ENCODE measurements at regions not wholly inside any gene's neighbourhood (a gene's known extent, or its start where the extent isn't known, plus 50 kb on each side); places are given as distances from the start of the nearest gene placed in this dataset.
"Not testable (repeated sequence)": the region's sequence is repeated elsewhere in the genome, so short reads cannot be mapped to it uniquely, and the experiment has no call there.

DNA sequence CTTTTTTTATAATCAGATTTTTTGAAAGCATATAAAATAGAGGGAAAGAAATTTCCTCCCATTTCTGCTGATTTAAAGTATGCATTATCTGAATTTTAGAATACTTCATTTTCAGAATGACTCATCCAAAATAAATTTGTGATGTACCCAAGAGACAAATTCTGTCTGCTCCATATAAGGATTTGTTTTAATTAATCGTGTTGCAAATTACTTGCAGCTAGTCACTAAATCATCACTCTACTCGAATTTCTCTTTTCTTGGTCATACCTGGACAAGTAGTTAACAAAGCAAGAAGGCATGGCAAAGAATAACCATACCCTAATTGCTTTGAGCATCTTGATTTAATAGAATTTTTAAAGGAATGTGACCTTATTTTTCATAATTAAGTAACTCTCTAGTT is 284.1 kb upstream of the GRAMD2B start:
- no peak for DNase-seq
- TF ChIP-seq, protein P1, sequence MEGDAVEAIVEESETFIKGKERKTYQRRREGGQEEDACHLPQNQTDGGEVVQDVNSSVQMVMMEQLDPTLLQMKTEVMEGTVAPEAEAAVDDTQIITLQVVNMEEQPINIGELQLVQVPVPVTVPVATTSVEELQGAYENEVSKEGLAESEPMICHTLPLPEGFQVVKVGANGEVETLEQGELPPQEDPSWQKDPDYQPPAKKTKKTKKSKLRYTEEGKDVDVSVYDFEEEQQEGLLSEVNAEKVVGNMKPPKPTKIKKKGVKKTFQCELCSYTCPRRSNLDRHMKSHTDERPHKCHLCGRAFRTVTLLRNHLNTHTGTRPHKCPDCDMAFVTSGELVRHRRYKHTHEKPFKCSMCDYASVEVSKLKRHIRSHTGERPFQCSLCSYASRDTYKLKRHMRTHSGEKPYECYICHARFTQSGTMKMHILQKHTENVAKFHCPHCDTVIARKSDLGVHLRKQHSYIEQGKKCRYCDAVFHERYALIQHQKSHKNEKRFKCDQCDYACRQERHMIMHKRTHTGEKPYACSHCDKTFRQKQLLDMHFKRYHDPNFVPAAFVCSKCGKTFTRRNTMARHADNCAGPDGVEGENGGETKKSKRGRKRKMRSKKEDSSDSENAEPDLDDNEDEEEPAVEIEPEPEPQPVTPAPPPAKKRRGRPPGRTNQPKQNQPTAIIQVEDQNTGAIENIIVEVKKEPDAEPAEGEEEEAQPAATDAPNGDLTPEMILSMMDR (IDR thresholded peaks at IDR 0.05): no peak
- Mint-ChIP-seq H3K27me3 (ENCODE audit: insufficient read depth) (no peaks in the 10 kb centered on the region; the same call in 1 of the 2 replicates), H3K36me3 (ENCODE audit: low read depth) (no peaks in the 10 kb centered on the region), H3K4me3 (no peak overlapping the region), H3K4me1 (ENCODE audit: low read depth) (peaks cover 10% of the 10 kb centered on the region; the same call in 1 of the 2 replicates), H3K9me3 (peaks cover 13% of the 10 kb centered on the region), H3K27ac (no peak overlapping the region)

- H3K27ac Mint-ChIP-seq: no peak overlapping the region; the same call in 1 of the 2 replicates
- H3K36me3 Mint-ChIP-seq (ENCODE audit: low read depth): no peaks in the 10 kb centered on the region
- no peak overlapping the region for H3K4me3 Mint-ChIP-seq
- no peaks in the 10 kb centered on the region for H3K27me3 Mint-ChIP-seq (ENCODE audit: insufficient read depth)
- peak; percentile 19 for DNase-seq
- peaks cover 13% of the 10 kb centered on the region for H3K9me3 Mint-ChIP-seq
- TF ChIP-seq, protein P1 (IDR thresholded peaks at IDR 0.05): no peak
- H3K4me1 Mint-ChIP-seq (ENCODE audit: low read depth): peaks cover 10% of the 10 kb centered on the region; the same call in 1 of the 2 replicates
Observed at GRCh38 chr5:126139773-126140172, 283.4 kb upstream of the GRAMD2B start.

DNA sequence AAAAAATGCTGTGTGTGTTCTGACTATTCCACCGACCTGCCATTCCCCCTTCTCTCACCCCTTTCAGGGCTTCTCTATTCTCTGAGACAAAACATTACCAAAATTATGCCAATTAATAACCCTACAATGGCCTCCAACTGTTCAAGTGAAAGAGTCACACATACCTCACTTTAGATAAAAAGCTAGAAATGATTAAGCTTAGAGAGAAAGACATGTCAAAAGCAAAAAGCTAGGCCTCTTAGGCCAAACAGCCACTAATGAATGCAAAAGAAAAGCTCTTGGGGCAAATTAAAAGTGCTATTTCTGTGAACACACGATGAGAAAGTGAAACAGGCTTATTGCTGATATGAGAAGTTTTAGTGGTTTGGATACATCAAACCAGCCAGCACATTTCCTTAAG is 279.6 kb upstream of the GRAMD2B start:
- Mint-ChIP-seq H3K4me3 (no peak overlapping the region), H3K36me3 (ENCODE audit: low read depth) (no peaks in the 10 kb centered on the region), H3K27me3 (ENCODE audit: insufficient read depth) (no peaks in the 10 kb centered on the region), H3K9me3 (peaks cover 7% of the 10 kb centered on the region), H3K27ac (no peak overlapping the region), H3K4me1 (ENCODE audit: low read depth) (peaks cover 6% of the 10 kb centered on the region; the same call in 1 of the 2 replicates)
- TF ChIP-seq, protein P1 (IDR thresholded peaks at IDR 0.05): no peak
- no peak for DNase-seq

- H3K4me1 Mint-ChIP-seq (ENCODE audit: low read depth); H3K27ac Mint-ChIP-seq; H3K36me3 Mint-ChIP-seq (ENCODE audit: low read depth); H3K4me3 Mint-ChIP-seq; H3K27me3 Mint-ChIP-seq (ENCODE audit: insufficient read depth); DNase-seq: not testable (repeated sequence)
- H3K9me3 Mint-ChIP-seq: peaks cover 10% of the 10 kb centered on the region
Observed at GRCh38 chr5:126150319-126150718, 272.9 kb upstream of the GRAMD2B start.

- H3K27ac Mint-ChIP-seq; H3K36me3 Mint-ChIP-seq (ENCODE audit: low read depth); DNase-seq; H3K27me3 Mint-ChIP-seq (ENCODE audit: insufficient read depth); H3K4me1 Mint-ChIP-seq (ENCODE audit: low read depth); H3K4me3 Mint-ChIP-seq: not testable (repeated sequence)
- peaks cover 36% of the 10 kb centered on the region for H3K9me3 Mint-ChIP-seq
Observed at GRCh38 chr5:126155298-126155697, 267.9 kb upstream of the GRAMD2B start.

- DNase-seq: no peak
- peaks cover 23% of the 10 kb centered on the region for H3K9me3 Mint-ChIP-seq
- TF ChIP-seq, protein P1 (IDR thresholded peaks at IDR 0.05): no peak
- no peak overlapping the region for H3K4me3 Mint-ChIP-seq
- H3K4me1 Mint-ChIP-seq (ENCODE audit: low read depth): no peaks in the 10 kb centered on the region
- H3K36me3 Mint-ChIP-seq (ENCODE audit: low read depth): no peaks in the 10 kb centered on the region
- no peak overlapping the region for H3K27ac Mint-ChIP-seq
- no peaks in the 10 kb centered on the region for H3K27me3 Mint-ChIP-seq (ENCODE audit: insufficient read depth)
Observed at GRCh38 chr5:126166368-126166767, 256.8 kb upstream of the GRAMD2B start.

- Mint-ChIP-seq H3K27me3 (ENCODE audit: insufficient read depth) (no peaks in the 10 kb centered on the region), H3K27ac (no peak overlapping the region), H3K9me3 (peaks cover 32% of the 10 kb centered on the region), H3K36me3 (ENCODE audit: low read depth) (no peaks in the 10 kb centered on the region), H3K4me1 (ENCODE audit: low read depth) (no peaks in the 10 kb centered on the region), H3K4me3 (no peak overlapping the region)
- no peak for DNase-seq
- TF ChIP-seq, protein P1 (IDR thresholded peaks at IDR 0.05): no peak
Observed at GRCh38 chr5:126168785-126169184, 254.4 kb upstream of the GRAMD2B start.

Measured in HFFc6 (cell line).